GM19240 (cell line): ENCODE measurements at regions not wholly inside any gene's neighbourhood (a gene's known extent, or its start where the extent isn't known, plus 50 kb on each side); places are given as distances from the start of the nearest gene placed in this dataset.

Experiments
- DNase-seq: peaks from one replicate; pipeline ENCODE4 v3.0.0; 2011; ENCODE audit warnings: low spot score; ENCODE audit not compliant: insufficient read length

DNA sequence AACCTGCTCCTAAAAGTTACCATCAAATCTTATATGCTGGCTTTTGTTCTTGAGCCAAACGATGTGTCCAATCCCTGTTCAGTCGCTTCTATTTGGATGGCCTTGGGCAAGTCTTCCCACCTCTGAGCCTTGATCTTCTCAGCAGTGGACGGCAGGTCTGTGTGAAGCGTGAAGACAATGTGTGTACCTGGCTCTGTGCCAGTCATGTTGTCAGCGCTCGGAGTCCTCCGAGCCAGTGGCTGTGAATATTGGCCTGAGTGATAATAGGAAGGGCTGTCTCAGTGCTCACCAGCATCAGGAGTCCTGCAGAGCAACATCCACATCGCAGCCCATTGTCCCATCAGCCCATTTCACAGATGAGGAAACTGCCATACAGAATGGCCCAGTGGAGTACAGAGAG is 219.0 kb downstream of the CDC5L start:
- DNase-seq = no peak

DNA sequence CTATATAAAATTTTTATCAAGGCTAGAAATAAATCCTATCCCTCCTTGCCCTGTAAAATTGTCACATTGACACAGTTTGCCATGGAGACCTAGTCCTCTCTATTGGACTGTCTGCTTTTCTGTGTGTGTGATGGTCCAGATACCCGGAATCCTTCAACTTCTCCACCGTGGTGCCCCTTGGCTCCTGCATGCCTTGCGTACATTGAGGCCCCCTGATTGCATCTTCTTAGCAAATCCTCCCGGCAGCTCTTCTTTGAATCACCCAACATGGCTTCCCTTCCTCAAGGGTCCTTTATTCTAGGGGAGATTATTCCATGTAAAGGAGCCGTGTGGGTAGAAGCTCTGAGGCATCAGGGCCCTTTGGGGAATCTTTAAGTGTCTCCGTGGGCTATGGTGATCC is 219.5 kb downstream of the CDC5L start:
- DNase-seq = no peak

DNA sequence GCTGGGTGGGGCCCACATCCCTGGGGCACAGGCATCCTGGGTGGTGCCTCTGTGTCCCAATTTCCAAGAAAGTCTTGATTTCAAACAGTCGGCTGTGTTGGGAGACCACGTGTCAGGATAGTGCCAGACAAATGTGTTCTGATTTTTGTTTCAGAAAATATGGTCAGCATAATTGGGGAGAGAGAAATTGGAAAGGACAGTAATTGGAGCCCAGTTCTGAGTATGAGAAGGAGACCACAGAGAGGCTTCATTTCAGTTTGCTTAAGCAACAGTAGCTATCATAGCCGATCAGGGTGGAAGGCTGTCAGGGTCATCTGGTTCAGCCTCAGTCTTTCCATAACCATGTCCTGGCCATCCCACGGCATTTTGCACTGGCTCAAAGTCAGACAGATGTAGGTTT is 220.7 kb downstream of the CDC5L start:
- DNase-seq = no peak

DNA sequence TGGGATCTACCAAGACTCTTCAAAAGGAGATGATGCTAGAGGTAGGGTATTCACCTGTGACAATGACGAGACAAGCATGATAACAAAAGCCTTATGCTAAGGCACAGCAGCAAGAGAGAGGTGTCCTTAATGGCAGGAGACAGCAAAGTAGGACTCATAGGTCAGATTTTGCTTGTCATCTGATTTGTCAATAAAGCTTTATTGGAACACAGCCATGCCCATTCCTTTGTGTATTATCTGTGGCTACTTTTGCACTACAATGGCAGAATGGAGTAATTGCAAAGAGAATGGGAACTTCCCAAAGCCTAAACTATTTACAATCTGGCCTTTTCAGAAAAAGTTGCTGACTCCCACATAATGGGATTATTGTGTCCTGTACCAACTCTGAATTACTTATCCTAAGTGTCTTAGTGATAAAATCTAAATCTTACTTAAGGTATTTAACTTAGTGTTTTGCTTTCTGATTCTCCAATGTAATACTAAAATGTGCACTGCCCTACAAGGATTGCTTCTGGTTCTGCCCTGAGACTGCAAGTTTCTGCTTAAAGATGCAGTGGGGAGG is 221.6 kb downstream of the CDC5L start:
- DNase-seq = no peak

DNA sequence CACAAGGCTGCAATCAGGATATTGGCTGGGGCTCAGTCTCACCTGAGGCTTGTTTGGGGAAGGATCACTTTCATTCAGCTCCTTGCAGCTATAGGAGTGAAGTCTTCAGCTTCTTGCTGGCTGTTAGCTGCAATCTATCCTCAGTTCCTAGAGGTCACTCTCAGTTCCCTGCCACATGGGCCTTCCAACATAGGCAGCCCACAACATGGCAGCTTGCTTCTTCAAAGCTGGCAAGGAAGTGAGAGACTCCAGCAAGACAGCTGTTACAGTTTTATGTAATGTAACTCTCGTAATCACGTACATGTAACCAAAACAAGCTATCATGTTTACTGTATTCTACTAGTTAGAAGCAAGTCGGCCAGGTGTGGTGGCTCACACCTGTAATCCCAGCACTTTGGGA is 226.9 kb downstream of the CDC5L start:
- DNase-seq = no peak

DNA sequence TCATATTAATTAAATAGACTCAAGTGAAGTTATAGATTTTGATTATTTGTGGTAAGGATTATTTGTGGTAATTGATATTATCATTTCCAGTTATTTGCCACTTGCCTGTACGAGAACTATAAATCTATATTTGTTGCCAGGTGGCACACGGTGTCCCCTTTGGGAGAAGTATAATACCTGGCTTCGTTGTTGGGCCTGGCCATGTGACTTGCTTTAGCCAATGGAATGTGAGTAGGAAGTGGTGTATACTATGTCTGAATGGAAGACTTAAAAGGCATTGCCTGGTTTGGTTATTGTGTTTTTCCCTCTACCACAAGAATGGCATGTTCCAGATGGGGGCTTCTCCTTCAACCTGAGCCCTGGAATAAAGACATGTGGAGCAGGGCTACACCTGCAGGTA is 228.1 kb downstream of the CDC5L start:
- no peak for DNase-seq

DNA sequence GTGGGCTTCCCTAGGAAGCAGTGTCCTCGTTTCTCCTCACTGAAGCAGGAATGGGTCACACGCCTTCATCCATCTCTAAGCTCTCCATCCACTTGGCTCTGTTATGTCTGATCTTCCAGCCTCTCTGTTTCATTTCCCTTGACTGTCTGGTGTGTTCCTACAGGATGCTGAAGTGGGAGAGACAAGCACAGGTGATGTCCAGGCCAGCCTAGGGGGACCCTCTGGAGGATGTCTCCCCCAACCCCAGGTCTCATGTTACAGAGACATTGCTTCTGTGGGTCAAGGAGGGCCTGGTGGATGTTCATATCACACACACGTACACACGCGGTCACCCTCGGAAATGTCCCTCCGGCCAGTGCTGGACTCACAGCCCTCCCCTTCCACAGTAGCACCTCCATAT is 229.9 kb downstream of the CDC5L start:
- DNase-seq = no peak

DNA sequence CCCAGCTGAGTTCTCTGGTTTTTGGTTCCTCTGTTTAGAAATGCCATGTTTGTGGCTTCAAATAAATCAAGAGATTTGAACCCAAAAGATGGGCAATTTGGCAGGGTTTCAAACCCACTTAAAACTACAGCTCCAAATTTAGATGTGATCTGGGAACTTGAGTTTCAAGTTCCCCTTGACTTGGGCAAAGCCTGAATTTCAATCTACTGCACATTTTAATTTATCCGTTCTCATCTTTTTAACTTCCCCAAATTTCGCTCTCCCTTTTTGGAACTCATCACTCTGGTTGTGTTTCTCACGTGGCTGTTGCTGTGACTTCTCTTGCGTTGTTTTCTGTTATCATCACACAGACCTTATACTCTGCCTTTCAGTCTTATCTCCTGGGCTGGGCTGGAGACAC is 230.9 kb downstream of the CDC5L start:
- DNase-seq = no peak

DNA sequence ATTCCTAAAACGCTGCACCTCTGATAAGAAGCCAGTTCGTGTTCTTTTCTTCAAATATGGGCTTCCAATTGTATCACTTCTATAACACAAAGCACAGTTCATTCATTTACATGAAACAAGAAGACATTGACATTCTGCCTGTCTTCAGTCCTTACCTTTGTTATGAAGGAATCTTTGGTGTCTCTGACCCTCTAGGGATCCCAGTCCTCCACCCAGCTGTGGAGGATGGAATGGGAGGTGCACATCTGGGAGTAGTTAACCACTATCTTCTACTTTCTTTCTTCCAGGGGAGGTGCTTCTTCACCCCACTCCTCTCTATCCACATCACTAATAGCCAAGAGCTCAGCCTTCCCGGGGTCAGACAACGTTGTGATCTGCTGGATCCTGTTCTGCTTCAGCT is 233.4 kb downstream of the CDC5L start:
- no peak for DNase-seq

DNA sequence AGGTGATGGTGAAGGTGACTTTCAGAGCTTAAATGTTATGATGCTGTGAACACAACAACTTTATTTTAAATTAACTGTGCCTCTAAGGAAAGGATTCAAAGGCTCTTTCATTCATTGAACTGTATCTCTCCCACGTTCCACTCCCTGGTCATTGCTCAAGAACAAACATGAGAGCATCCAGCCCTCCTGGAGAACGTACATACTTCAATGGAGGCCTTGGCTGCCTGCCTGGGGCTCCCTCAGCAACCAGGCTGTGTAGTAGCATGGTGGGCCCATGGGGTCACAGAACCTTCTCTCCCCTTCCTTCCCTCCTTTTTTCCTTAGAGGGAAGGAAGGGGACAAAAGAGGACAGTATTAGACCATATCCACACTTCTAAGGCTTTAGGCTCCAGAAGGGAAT is 234.3 kb downstream of the CDC5L start:
- DNase-seq = no peak

DNA sequence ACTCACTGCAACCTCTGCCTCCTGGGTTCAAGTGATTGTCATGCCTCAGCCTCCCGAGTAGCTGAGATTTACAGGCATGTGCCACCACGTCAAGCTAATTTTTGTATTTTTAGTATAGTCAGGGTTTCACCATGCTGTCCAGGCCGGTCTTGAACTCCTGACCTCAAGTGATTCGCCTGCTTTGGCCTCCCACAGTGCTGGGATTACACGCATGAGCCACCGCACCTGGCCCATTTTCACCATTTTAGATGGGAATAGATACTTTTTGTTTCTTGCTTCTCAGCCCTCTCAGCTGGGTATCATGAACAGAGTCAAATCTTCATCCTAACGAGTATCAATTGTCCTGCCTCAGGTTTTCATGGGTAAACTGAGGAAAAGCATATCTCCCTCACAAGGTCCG is 235.0 kb downstream of the CDC5L start:
- DNase-seq = no peak

DNA sequence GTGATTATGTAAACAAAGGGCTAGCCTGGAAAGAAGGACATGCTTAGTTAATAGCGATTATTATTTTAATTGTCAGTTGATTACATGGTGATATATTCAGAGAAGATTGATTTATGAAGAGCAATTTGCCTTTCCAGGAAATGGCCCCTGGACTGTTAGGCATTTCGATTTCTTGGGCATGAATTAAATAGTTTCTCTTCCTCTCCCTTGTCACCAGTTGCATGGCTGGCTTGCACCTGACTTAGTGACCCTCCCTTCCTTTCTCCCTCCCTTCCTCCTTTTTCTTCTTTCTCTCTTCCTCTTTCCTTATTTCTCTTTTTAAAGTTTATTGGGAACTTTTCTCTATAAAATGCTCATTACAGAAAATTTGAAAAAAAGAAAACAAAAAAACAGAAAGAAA is 235.4 kb downstream of the CDC5L start:
- no peak for DNase-seq

DNA sequence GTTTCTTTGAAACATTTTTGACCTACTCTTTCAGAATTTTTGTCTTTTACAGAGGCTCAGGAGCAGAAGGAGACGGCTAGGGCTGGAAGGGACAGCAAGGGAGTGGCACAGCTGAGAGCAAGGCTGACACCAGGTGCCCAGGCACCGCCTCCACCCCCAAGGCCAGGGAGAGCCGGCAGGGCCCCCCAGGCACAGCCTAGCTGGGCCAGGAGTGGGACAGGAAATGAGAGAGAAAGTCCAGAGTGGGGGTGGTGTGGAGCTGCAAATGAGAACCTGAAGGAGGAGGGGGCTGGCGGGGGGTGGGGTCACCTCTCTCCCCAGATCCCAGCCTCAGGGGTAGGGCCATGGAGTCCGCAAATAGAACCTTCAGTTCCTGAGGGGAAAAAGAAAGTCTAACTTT is 236.7 kb downstream of the CDC5L start:
- no peak for DNase-seq

DNA sequence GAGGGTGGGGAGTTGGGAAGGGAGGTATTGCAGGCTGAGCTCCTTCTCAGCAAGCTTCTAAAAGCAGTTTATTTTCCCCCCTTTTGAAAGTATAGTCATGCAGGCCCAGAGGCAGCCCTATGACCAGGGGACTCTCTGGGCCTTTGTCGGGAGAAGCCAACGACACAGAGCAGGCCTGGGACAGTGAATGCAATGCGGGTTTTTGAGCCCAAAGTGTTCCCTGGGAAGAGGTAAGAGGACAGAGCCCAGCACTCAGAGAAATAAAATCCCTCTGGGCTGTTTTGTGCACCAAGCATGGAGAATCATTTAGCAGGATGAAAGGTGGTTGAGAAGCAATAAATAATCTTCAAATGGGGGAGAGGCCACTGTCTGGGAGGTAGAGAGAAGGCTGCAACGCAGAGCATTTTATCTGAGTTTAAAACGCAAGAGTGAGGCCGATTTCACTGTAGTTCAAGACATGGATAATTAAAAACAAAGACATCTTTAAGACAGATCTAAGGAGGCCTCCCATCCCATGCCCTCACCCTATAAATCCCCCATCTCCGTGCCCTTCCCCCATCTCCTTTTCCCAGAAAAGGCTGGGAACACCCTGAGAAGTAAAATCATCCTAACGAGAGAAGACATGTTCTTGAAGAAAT is 237.5 kb downstream of the CDC5L start:
- DNase-seq = no peak

DNA sequence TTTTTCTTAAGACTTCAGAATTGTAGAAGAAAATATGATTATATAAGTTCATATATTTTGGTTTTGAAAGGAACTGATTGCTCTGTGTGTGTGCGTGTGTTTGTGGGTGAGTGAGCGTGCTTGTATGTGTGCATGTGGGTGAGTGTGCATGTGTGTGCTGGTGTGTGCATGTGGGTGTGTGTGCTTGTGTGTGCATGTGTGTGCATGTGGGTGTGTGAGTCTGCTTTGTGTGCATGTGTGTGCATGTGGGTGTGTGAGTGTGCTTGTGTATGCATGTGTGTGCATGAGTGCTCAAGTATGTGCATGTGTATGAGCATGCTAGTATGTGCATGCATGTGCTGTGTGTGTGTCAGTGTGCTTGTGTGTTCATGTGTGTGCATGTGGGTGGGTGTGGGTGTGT is 238.5 kb downstream of the CDC5L start:
- no peak for DNase-seq

DNA sequence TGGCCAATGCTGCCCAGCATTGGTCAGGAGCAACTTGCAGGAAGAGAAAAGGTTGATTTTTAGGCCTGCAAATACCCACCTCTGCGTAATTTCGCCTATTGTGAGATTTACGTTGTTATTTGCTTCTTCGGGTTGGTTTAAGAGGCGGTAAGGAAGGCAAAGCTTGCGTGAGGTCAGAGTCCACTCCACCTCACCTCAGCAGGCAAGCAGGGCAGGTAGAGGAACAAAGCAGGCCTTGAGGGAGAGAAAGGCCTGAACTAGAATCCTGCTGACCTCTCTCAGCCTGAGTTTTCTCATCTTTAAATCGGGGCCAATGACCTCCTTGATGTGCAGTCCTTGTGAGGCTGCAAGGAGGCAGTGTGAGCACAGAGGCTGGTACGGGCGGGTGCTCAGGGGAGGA is 239.1 kb downstream of the CDC5L start:
- no peak for DNase-seq

DNA sequence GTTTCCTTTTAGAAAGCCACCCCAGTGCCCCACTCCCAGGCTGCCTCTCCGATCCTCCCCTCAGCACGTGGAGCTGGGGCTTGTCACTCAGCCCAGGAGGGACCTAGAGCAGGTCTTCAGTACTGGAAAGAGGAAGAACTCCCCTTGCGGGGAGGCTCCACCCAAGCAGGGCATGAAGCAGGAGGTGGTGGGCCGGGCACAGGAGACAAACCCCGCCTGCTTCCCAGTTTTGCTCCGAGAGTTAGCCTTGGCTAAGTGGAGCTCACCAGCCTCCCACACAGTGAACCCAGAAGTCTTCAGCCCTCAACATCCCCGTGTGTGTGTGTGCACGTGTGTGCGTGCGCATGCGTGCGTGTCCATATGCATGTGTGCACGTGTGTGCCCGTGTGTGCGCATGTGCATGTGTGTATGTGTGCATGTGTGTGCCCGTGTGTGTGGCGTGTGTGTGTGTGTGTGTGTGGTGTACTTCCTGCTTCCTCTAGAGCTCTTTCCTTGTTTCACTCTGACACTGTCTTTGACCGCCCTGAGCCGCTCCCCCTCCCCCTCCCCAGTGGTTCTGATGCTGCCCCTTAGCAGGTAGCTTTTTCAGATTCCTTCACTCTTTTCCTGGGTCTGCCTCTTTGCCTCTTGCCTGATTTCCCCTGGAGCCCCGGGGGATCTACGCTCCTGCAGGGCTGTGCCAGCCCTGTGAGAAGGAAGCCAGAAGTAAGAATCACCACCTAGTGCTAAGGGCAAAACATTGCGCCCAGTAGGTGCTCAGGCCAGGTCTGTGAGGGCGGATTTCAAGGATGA is 239.8 kb downstream of the CDC5L start:
- no peak for DNase-seq

DNA sequence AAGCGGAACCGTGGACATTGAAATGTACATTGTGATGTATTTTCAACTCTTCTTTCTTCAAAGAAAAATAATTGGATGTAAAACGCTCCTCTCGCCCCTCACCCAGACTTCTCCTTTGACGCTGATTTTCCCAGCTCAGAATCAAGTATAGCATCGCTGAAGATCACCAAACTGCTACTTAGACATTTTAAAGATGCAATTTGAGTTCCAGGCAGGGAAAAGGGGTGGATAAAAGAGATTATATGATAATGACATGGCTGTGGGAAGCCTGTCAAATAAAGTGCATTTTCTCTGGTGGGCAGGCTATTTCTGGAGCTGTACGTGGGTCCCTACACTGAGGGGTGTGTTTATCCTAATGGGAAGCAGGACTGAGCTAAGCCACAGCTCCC is 240.4 kb downstream of the CDC5L start:
- DNase-seq = no peak

DNA sequence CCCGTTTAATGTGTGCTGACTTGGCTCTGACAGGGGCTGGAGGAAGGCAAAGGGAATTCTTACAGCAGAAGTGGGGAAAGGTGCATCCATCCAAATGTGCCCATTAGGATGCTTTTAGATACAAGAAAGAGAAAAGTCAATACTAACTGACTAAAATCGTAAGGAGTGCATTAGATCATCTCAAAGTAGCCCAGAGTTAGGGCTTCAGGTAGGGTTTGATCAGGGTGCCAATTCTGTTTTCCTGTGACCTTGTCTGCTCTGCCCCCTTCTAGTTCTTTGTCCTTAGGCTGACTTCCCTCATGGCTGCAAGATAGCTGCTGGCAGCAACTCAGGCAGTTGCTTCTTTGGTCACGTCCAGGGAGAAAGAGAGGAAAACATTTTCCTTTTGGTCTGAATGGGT is 240.8 kb downstream of the CDC5L start:
- DNase-seq = no peak

DNA sequence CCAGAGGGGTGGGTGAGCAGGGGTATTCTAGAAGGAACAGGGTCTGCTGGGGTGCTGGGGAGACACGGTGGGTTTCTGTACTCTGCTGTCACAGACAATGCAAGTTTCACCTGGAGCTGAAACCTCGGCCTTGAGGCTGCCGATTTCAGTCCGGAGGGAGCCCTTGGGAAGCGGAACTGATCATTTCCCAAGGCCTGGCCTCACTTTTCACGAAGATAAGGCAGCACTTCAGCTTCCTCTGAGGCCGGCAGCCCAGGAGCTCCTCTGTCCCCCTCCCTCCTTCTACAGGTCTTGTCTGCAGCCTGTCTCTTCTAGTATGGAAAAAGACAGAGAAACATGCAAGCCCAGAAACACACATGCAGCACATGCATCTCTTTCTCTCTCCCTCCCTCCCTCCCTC is 242.1 kb downstream of the CDC5L start:
- no peak for DNase-seq

DNA sequence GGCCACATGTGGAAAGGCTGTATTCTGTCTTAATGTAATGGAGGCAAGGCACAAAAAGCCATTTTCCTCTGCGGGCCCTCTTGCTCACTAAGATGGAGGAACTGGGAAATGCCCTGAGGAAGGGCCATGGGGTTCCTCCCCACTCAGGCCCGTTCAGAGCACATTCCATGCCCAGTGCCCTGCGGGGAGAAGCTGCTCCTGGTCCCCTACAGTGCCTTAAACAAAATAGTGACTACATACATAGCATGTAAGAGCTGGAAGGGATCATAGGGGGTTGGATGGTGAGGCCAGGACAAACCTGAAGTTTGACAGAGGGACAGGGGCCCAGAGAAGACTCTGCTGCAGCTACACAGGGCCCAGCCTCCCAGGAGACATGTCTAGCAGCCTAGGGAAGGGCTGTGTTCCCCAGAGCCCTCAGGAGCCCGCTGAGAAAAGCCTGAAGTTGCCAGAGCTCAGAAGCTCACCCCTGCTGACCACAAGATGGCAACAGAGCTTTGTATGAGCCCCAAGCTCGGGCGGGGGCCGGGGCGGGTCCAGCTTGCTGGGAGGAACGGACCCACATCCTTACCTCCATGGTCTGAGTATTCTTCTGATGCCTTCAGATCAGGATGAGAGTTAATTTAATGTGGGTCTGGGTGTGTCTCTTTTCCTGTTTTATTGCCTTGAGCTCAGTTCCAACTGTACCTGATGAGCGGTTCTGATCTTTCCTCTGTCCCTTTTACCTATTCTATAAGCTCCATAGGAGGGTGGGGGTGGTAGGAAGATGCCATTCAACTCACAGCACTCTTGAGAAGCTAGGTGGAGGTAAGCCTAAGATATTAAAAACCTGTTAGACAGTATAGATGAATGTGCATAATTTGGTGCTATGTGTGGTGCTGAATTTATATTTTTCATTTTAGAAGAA is 242.9 kb downstream of the CDC5L start:
- DNase-seq = peak; percentile 41

DNA sequence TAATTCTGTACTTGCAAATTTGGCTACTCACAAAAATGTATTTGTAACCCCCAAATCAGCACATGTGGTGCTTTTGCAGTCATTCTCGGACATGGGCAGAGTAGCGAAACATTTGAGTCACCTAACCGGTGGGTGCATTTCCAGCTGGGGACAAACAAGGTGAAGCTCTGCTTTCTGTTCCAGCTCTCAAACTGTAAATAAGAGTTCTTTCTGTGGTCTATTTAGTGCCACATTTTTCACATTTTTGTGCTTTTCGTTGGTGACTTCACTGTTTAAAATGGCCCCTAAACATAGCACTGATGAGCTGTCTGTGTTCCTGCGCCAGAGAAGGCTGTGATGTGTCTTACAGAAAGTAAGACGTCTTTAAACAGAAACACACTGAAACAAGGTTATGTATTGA is 244.5 kb downstream of the CDC5L start:
- DNase-seq = no peak
